IPS DF 6.9 (cell line): ENCODE measurements at regions not wholly inside any gene's neighbourhood (a gene's known extent, or its start where the extent isn't known, plus 50 kb on each side); places are given as distances from the start of the nearest gene placed in this dataset.

Experiments
- DNase-seq: peaks from one replicate; pipeline ENCODE4 v3.0.0-alpha.2; 2013; ENCODE audit warnings: low read depth, low spot score
- H3K27ac ChIP-seq: one replicate; pipeline ENCODE4 v1.5.1; 2013; ENCODE audit warnings: low read length, control low read depth
- H3K27me3 ChIP-seq: 2 replicates; pipeline ENCODE4 v1.6.1; 2013; ENCODE audit warnings: mild to moderate bottlenecking, low read length; ENCODE audit not compliant: control insufficient read depth, insufficient read depth
- H3K36me3 ChIP-seq: 2 replicates; pipeline ENCODE4 v1.6.1; 2013; ENCODE audit warnings: low read length; ENCODE audit not compliant: control insufficient read depth, insufficient read depth
- H3K4me1 ChIP-seq: 2 replicates; pipeline ENCODE4 v1.6.1; 2013; ENCODE audit warnings: low read length; ENCODE audit not compliant: control insufficient read depth, insufficient read depth
- H3K4me3 ChIP-seq: 2 replicates; pipeline ENCODE4 v1.5.1; 2013; ENCODE audit warnings: mild to moderate bottlenecking, low read length
- H3K9me3 ChIP-seq: 2 replicates; pipeline ENCODE4 v1.6.1; 2013; ENCODE audit warnings: low read length, inconsistent platforms; ENCODE audit not compliant: control insufficient read depth, insufficient read depth
- WGBS: extraction: QIAGEN DNeasy Blood & Tissue Kit; methylation state at CpG from one replicate; pipeline ENCODE4 v1.1.7; 2013; ENCODE audit warnings: mixed read lengths, missing lambda C conversion rate; ENCODE audit not compliant: insufficient read length, insufficient coverage; 5-methylcytosine and 5-hydroxymethylcytosine counted together

DNA sequence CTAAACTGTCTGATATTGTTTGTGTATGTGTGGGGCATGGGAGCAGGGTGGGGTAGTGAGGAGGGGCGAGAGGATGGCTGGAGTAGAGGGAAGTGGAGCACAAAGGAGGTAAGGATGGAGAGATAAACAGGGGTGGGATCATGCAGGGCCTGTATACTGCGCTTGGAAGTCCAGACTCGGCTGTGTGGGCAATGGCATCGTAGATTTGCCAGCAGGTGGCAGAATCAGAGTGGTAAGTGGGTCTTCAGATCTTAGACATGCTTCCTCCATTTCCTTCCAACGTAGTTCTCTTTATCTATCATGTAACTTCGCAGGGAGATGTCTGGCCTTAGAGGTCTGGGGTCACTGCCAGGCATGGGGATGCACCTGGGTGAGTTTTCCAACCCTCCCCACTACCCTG lies 155.5 kb downstream of the PDGFRA start:
- H3K27me3 ChIP-seq = no peaks in the 10 kb centered on the region
- H3K4me3 ChIP-seq = no peak overlapping the region
- H3K36me3 ChIP-seq = no peaks in the 10 kb centered on the region
- H3K9me3 ChIP-seq = no peaks in the 10 kb centered on the region; the same call in 1 of the 2 replicates
- WGBS = no CpG with 5 or more reads among the region's 6 CpGs
- H3K4me1 ChIP-seq = no peaks in the 10 kb centered on the region
- no peak for DNase-seq
- H3K27ac ChIP-seq = no peak overlapping the region

DNA sequence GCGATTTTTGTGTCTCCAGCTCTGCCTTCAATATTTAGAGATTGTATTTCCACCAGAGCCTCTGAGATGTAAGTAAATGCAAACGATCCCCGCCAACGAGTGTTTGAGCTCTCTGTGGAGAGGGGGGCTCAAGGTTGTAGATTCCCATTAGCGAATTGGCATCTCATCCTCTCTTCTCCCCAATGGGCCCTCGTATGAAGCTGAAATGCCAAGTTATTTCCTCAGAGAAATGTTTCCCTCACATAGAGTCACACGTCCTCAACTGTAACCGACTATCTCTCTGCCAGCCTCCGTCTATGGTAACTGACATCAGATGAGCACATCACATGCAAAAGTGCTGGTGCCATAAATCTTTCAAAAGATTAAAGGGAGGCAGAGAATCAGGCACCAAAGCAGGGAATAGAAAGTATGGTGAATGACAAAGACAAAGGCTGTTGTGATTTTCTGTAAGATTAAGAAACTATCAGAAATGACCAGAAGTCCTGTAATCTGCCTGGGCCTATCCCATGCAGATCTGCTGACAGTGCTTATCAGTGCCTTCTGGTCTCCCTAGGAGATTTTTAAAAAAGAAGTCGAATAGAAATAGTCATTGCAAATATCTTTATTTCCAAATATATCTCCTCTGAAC lies 157.1 kb downstream of the PDGFRA start:
- Histone ChIP-seq H3K4me1 (no peaks in the 10 kb centered on the region), H3K9me3 (no peaks in the 10 kb centered on the region; the same call in 1 of the 2 replicates), H3K36me3 (no peaks in the 10 kb centered on the region), H3K27me3 (no peaks in the 10 kb centered on the region), H3K27ac (no peak overlapping the region), H3K4me3 (no peak overlapping the region)
- DNase-seq = no peak
- WGBS = no CpG with 5 or more reads among the region's 10 CpGs

DNA sequence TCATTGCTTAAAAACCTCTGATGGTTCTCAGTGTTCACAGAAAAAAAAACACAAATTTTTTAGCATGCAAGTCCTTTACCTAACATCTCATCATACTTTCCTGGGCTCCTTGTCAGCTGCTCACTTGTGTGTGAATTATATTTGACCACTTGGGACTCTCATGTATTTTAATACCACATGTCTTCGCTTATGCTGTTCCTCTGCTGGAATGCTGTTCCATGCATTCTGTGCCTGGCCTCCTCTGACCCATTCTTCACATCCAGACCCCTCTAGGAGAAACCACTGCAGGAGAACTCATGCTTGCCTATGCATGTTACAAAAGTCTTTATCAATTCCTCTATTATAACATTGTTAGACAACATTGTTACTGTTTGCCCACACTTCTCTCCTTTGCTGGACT lies 157.6 kb downstream of the PDGFRA start:
- Histone ChIP-seq H3K27me3 (no peaks in the 10 kb centered on the region), H3K4me3 (no peak overlapping the region), H3K9me3 (no peaks in the 10 kb centered on the region; the same call in 1 of the 2 replicates), H3K36me3 (no peaks in the 10 kb centered on the region), H3K4me1 (no peaks in the 10 kb centered on the region), H3K27ac (no peak overlapping the region)
- no CpG with 5 or more reads among the region's 1 CpG for WGBS
- DNase-seq = no peak

DNA sequence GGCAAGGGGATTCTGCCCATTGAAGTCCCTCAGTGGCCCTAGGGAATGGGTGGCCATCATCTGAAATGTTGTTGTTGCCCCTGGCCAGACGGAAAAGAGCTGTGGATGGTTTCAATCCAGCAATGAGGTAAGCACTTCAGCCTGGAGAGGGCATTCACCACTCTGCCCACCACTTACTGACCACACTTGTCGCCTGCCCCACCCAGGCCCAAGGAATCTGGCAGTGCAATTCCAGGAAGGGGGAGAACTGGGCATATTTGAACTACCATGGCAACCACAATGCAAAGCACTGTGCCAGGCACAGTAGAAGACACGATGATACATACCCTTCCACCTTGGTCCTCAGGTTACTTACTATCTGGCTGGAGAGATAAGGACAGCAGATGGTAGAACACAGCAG lies 161.6 kb downstream of the PDGFRA start:
- H3K4me3 ChIP-seq = no peak overlapping the region
- no CpG with 5 or more reads among the region's 3 CpGs for WGBS
- H3K36me3 ChIP-seq = no peaks in the 10 kb centered on the region

GRCh38 chr4:54391104-54391503 lies 162.0 kb downstream of the PDGFRA start:
- no peak for DNase-seq
- no peak overlapping the region for H3K4me3 ChIP-seq
- WGBS = no CpG with 5 or more reads among the region's 3 CpGs
- no peaks in the 10 kb centered on the region for H3K4me1 ChIP-seq
- no peaks in the 10 kb centered on the region for H3K36me3 ChIP-seq
- H3K27me3 ChIP-seq = no peaks in the 10 kb centered on the region; the same call in 1 of the 2 replicates
- H3K9me3 ChIP-seq = no peaks in the 10 kb centered on the region
- H3K27ac ChIP-seq = no peak overlapping the region

More for the DNA sequence above, 161.6 kb downstream of the PDGFRA start:
- H3K4me1 ChIP-seq = no peaks in the 10 kb centered on the region
- no peak overlapping the region for H3K27ac ChIP-seq
- no peaks in the 10 kb centered on the region for H3K27me3 ChIP-seq
- DNase-seq = no peak
- no peaks in the 10 kb centered on the region for H3K9me3 ChIP-seq

- DNase-seq = no peak
- no peak overlapping the region for H3K27ac ChIP-seq
- no peaks in the 10 kb centered on the region; the same call in 1 of the 2 replicates for H3K27me3 ChIP-seq
- H3K36me3 ChIP-seq = no peaks in the 10 kb centered on the region
- no peak overlapping the region for H3K4me3 ChIP-seq
- WGBS = no CpG with 5 or more reads among the region's 1 CpG
- H3K9me3 ChIP-seq = no peaks in the 10 kb centered on the region
- no peaks in the 10 kb centered on the region for H3K4me1 ChIP-seq
Observed at GRCh38 chr4:54392479-54392878, 163.4 kb downstream of the PDGFRA start.

DNA sequence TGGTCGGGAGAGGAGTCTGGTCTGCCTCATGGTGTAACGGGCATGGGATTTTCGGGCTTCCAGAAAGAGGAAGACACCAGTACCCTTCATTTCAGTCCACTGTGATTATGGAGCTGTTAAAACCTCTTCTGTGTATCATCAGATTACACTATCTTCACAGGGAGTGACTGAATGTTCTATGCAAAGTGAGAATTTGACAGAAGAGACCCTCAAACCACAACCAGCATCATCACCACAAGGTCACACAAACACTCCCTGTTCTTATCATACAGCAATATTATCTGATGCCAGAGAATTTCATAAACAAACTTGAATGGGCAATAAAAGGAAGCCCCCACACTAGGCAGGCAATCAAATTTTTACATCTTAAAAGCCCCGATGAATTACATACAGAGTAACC lies 164.2 kb downstream of the PDGFRA start:
- Histone ChIP-seq H3K36me3 (no peaks in the 10 kb centered on the region), H3K9me3 (no peaks in the 10 kb centered on the region), H3K4me1 (no peaks in the 10 kb centered on the region), H3K27ac (no peak overlapping the region), H3K4me3 (no peak overlapping the region), H3K27me3 (no peaks in the 10 kb centered on the region; the same call in 1 of the 2 replicates)
- DNase-seq = no peak
- WGBS = no CpG with 5 or more reads among the region's 4 CpGs

- no peaks in the 10 kb centered on the region for H3K36me3 ChIP-seq
- no CpG with 5 or more reads among the region's 3 CpGs for WGBS
- no peaks in the 10 kb centered on the region for H3K9me3 ChIP-seq
- H3K4me3 ChIP-seq = no peak overlapping the region
- no peak overlapping the region for H3K27ac ChIP-seq
- H3K27me3 ChIP-seq = no peaks in the 10 kb centered on the region; the same call in 1 of the 2 replicates
- H3K4me1 ChIP-seq = no peaks in the 10 kb centered on the region
- no peak for DNase-seq
Observed at GRCh38 chr4:54395013-54395527, 166.0 kb downstream of the PDGFRA start.

DNA sequence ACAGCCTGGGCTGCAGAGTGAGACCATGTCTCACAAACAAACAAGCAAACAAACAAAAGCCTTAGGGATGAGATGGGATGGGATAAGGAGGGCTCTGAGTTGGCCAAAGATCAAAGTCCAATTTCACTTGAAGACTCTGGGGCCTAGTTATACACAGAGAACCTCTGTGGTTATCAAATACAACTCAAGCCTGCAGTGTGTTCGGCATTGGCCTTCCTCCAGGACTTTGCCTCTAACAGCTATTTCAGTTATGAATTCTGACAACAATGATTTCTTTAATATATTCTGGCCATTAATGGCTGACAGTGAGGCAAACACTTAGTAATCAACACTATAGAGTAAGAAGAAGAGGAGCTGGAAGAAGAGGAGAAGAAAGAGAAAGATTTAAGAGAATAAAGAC lies 171.1 kb downstream of the PDGFRA start:
- Histone ChIP-seq H3K27ac (no peak overlapping the region), H3K4me3 (no peak overlapping the region), H3K9me3 (no peaks in the 10 kb centered on the region), H3K27me3 (no peaks in the 10 kb centered on the region; the same call in 1 of the 2 replicates), H3K4me1 (peaks cover 2% of the 10 kb centered on the region; the same call in 1 of the 2 replicates), H3K36me3 (no peaks in the 10 kb centered on the region)
- no peak for DNase-seq
- WGBS = no CpG with 5 or more reads among the region's 1 CpG

DNA sequence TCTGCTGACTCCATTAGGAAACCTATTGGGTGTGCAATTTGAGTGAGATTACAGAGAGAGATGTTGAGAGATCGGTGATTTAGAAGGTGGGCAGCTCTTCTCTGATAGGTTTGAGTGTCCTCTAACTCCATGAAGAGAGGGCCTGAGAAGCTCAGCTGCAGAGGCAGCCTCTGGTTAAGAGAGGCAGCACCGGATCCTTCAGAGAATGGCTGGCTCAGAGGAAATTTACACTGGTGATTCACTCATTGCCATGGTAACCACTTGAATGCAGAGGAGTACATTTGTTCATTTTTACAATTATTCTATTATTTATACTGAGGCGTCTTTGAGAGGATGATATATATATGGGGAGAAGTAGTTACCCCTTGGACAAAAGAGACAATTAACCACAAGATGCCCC lies 171.7 kb downstream of the PDGFRA start:
- no peak overlapping the region for H3K4me3 ChIP-seq
- no peaks in the 10 kb centered on the region for H3K36me3 ChIP-seq
- H3K27me3 ChIP-seq = no peaks in the 10 kb centered on the region; the same call in 1 of the 2 replicates
- H3K27ac ChIP-seq = no peak overlapping the region
- no peaks in the 10 kb centered on the region for H3K9me3 ChIP-seq
- H3K4me1 ChIP-seq = peaks cover 2% of the 10 kb centered on the region; the same call in 1 of the 2 replicates
- no peak for DNase-seq
- WGBS = no CpG with 5 or more reads among the region's 3 CpGs
